GM12878 (cell line): ENCODE measurements at regions not wholly inside any gene's neighbourhood (a gene's known extent, or its start where the extent isn't known, plus 50 kb on each side); places are given as distances from the start of the nearest gene placed in this dataset.

Source experiments
- ATAC-seq: fragments of 200-7000 bp; cut with Tn5 transposase; 3 replicates; pipeline ENCODE4 v1.9.1; 2020; ENCODE audit warnings: mild to moderate bottlenecking, moderate library complexity
- BruUV-seq: library from RNA; stranded (reverse); fragments of 400-500 nt; replicated peaks from 2 replicates; lab custom pipeline; 2021; lab: Mats Ljungman, UMichigan
- CTCF ChIA-PET: fragments of 300-600 bp; sonication (Branson Sonifier 250); formaldehyde crosslinking; extraction: SDS; loops from one replicate; lab custom pipeline; 2021; ENCODE audit warnings: inconsistent platforms; lab: Yijun Ruan, JAX
- POLR2A ChIA-PET: fragments of 350-600 bp; formaldehyde crosslinking; extraction: SDS; loops from one replicate; lab custom pipeline; 2021; ENCODE audit warnings: inconsistent platforms; lab: Charles Lee
- RAD21 ChIA-PET: fragments of 300-600 bp; sonication (Branson Sonifier 250); formaldehyde crosslinking; loops from one replicate; lab custom pipeline; 2023; ENCODE audit warnings: antibody characterized with exemption; ENCODE audit not compliant: unreplicated experiment; lab: Charles Lee
- SMC1A ChIA-PET: fragments of 300-600 bp; sonication (Branson Sonifier 250); formaldehyde crosslinking; loops from one replicate; lab custom pipeline; 2023; ENCODE audit not compliant: unreplicated experiment, uncharacterized antibody; lab: Charles Lee
- DNase-seq: peaks from one replicate; pipeline ENCODE4 v3.0.0-alpha.2; 2011; ENCODE audit warnings: low read depth, low spot score
- FAIRE-seq: peaks from 3 replicates; lab custom pipeline; 2011; peaks lifted over from hg19 to GRCh38; lab: Jason Lieb, UNC
- H2AFZ ChIP-seq: 2 replicates; pipeline ENCODE4 v1.6.0; 2011; ENCODE audit warnings: low read depth, low read length, control low read depth; ENCODE audit not compliant: control insufficient read depth
- H3K27ac ChIP-seq: 2 replicates; pipeline ENCODE4 v1.5.1; 2011; ENCODE audit warnings: control low read depth; ENCODE audit not compliant: control insufficient read depth, insufficient read depth
- H3K27me3 ChIP-seq, 2 experiments: replicated peaks in 1 of 2; 2 replicates each; pipeline versions ENCODE4 v1.6.0 to v1.6.1; 2011; ENCODE audit warnings: low read length in 1 of 2; ENCODE audit not compliant: control insufficient read depth in 2 of 2, insufficient read depth in 2 of 2
- H3K36me3 ChIP-seq, 2 experiments: 2 replicates each; pipeline ENCODE4 v1.5.1; 2011; ENCODE audit warnings: low read length in 1 of 2; ENCODE audit not compliant: control insufficient read depth in 2 of 2, insufficient read depth in 2 of 2
- H3K4me1 ChIP-seq: 2 replicates; pipeline ENCODE4 v1.6.1; 2011; ENCODE audit warnings: mild to moderate bottlenecking, low read length, moderate library complexity, mixed read lengths; ENCODE audit not compliant: control insufficient read depth, insufficient read depth
- H3K4me2 ChIP-seq: 2 replicates; pipeline ENCODE4 v1.6.0; 2011; ENCODE audit warnings: control low read depth; ENCODE audit not compliant: control insufficient read depth, insufficient read depth
- H3K4me3 ChIP-seq: fragments of 200-600 bp; sonication (generic); 2 replicates; pipeline ENCODE4 v1.5.1; 2016
- H3K79me2 ChIP-seq: 2 replicates; pipeline ENCODE4 v1.6.0; 2011; ENCODE audit warnings: low read length; ENCODE audit not compliant: control insufficient read depth, insufficient read depth
- H3K9ac ChIP-seq: 2 replicates; pipeline ENCODE4 v1.8.0; 2011; ENCODE audit warnings: low read length, control low read depth, mixed read lengths; ENCODE audit not compliant: control insufficient read depth, insufficient read depth
- H3K9me3 ChIP-seq: replicated peaks from 3 replicates; pipeline ENCODE4 v1.5.1; 2011; ENCODE audit warnings: mild to moderate bottlenecking, low read length; ENCODE audit not compliant: control insufficient read depth, insufficient read depth
- H4K20me1 ChIP-seq: 2 replicates; pipeline ENCODE4 v1.6.0; 2011; ENCODE audit not compliant: control insufficient read depth, insufficient read depth
- CREM ChIP-seq: IDR thresholded peaks from 2 replicates; pipeline ENCODE4 v1.6.1; 2014; ENCODE audit warnings: antibody characterized with exemption, low read depth
- GABPA ChIP-seq: IDR thresholded peaks from 2 replicates; pipeline ENCODE4 v1.6.1; 2014; ENCODE audit warnings: antibody characterized with exemption, low read depth, mild to moderate bottlenecking, inconsistent platforms
- HDAC6 ChIP-seq: fragments of 200-600 bp; sonication (generic); IDR thresholded peaks from one replicate; pipeline ENCODE4 v1.8.0; 2017; ENCODE audit warnings: antibody characterized with exemption; ENCODE audit not compliant: unreplicated experiment
- HDGF ChIP-seq: fragments of 450-650 bp; IDR thresholded peaks from 2 replicates; pipeline ENCODE4 v1.6.1; 2016; ENCODE audit warnings: antibody characterized with exemption
- NBN ChIP-seq: fragments of 450-650 bp; IDR thresholded peaks from 2 replicates; pipeline ENCODE4 v1.6.1; 2016
- NR2F1 ChIP-seq: fragments of 450-650 bp; conservative IDR thresholded peaks from 2 replicates; pipeline ENCODE4 v1.6.1; 2017; ENCODE audit warnings: mild to moderate bottlenecking
- PAX5 ChIP-seq: IDR thresholded peaks from 2 replicates; pipeline ENCODE4 v1.6.1; 2011; ENCODE audit warnings: low read depth, low read length, borderline replicate concordance
- PAX8 ChIP-seq: fragments of 450-650 bp; IDR thresholded peaks from 2 replicates; pipeline ENCODE4 v1.6.1; 2017; ENCODE audit warnings: mild to moderate bottlenecking, moderate library complexity
- POLR2A ChIP-seq: IDR thresholded peaks from 2 replicates; pipeline ENCODE4 v1.6.1; 2011; ENCODE audit warnings: low read depth, mild to moderate bottlenecking, low read length
- SIX5 ChIP-seq: IDR thresholded peaks from 2 replicates; pipeline ENCODE4 v1.6.1; 2011; ENCODE audit warnings: mild to moderate bottlenecking, low read depth, low read length, moderate library complexity; ENCODE audit not compliant: severe bottlenecking
- SUZ12 ChIP-seq: fragments of 200-600 bp; sonication (generic); IDR thresholded peaks from one replicate; pipeline ENCODE4 v1.6.1; 2018; ENCODE audit warnings: antibody characterized with exemption, mild to moderate bottlenecking; ENCODE audit not compliant: unreplicated experiment
- YBX1 ChIP-seq: fragments of 450-650 bp; IDR thresholded peaks from 2 replicates; pipeline ENCODE4 v1.6.1; 2016; ENCODE audit warnings: antibody characterized with exemption
- ZNF274 ChIP-seq: IDR thresholded peaks from one replicate; pipeline ENCODE4 v1.8.0; 2011; ENCODE audit not compliant: insufficient read length, insufficient read depth
- ZNF384 ChIP-seq: IDR thresholded peaks from 2 replicates; pipeline ENCODE4 v1.6.1; 2012; ENCODE audit warnings: low read depth, mild to moderate bottlenecking, low read length, improper control_type of control experiment, borderline replicate concordance
- WGBS: methylation state at CpG from one replicate; pipeline ENCODE4 v1.1.6; 2016; ENCODE audit warnings: low lambda C conversion rate; ENCODE audit not compliant: insufficient replicate concordance, insufficient coverage; ENCODE audit errors: missing lambda C conversion rate; 5-methylcytosine and 5-hydroxymethylcytosine counted together
- in situ Hi-C: fragments of 300-500 bp; cut with MboI; formaldehyde crosslinking; loops from 9 replicates; pipeline ENCODE4 v1.14.3; 2018; ENCODE audit warnings: mixed read lengths
- intact Hi-C: fragments of 100-400 bp; cut with micrococcal nuclease; formaldehyde crosslinking; loops from one replicate; pipeline ENCODE4 v1.14.2; 2022; ENCODE audit not compliant: unreplicated experiment
- TF ChIP-seq, protein P1 (sequence below): fragments of 450-650 bp; IDR thresholded peaks from 2 replicates; pipeline ENCODE4 v1.6.1; 2017; ENCODE audit warnings: borderline replicate concordance

GRCh38 chr2:235398321-235398720 is 95.5 kb upstream of the AGAP1 start:
- RAD21 ChIA-PET = no interaction called here
- POLR2A ChIA-PET = no interaction called here
- TF ChIP-seq SUZ12 = no peak
- TF ChIP-seq ZNF384 = no peak
- TF ChIP-seq PAX8 = no peak
- TF ChIP-seq CREM = no peak
- TF ChIP-seq HDAC6 = no peak
- TF ChIP-seq SIX5 = no peak
- no peak for TF ChIP-seq HDGF
- TF ChIP-seq, protein P1, sequence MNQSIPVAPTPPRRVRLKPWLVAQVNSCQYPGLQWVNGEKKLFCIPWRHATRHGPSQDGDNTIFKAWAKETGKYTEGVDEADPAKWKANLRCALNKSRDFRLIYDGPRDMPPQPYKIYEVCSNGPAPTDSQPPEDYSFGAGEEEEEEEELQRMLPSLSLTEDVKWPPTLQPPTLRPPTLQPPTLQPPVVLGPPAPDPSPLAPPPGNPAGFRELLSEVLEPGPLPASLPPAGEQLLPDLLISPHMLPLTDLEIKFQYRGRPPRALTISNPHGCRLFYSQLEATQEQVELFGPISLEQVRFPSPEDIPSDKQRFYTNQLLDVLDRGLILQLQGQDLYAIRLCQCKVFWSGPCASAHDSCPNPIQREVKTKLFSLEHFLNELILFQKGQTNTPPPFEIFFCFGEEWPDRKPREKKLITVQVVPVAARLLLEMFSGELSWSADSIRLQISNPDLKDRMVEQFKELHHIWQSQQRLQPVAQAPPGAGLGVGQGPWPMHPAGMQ = no peak
- no peak for TF ChIP-seq ZNF274
- no peak for TF ChIP-seq POLR2A
- no peak for TF ChIP-seq GABPA
- TF ChIP-seq YBX1 = no peak
- TF ChIP-seq NR2F1 = no peak
- no peak for TF ChIP-seq NBN
- no peak for TF ChIP-seq PAX5
- intact Hi-C loops (no loop called here), in situ Hi-C loops (no loop called here)
- FAIRE-seq = no peak
- SMC1A ChIA-PET = no interaction called here
- Histone ChIP-seq H3K4me1 (no peaks in the 10 kb centered on the region), H2AFZ (no peak overlapping the region), H3K36me3 (no peaks in the 10 kb centered on the region), H3K27me3 (no peaks in the 10 kb centered on the region), H3K9ac (no peak overlapping the region), H3K79me2 (no peaks in the 10 kb centered on the region), H4K20me1 (no peaks in the 10 kb centered on the region), H3K9me3 (no peaks in the 10 kb centered on the region; the same call in 2 of the 3 replicates), H3K4me2 (no peak overlapping the region), H3K4me3 (no peak overlapping the region), H3K27ac (no peak overlapping the region)
- WGBS = 0% methylated on average over 2 of the region's 2 CpGs
- CTCF ChIA-PET = no interaction called here
- ATAC-seq = no peak
- no peak for DNase-seq
- BruUV-seq = no TSS peak
